ENCODE measurements at regions not wholly inside any gene's neighbourhood (a gene's known extent, or its start where the extent isn't known, plus 50 kb on each side); places are given as distances from the start of the nearest gene placed in this dataset.
"Not testable (repeated sequence)": the region's sequence is repeated elsewhere in the genome, so short reads cannot be mapped to it uniquely, and the experiment has no call there.

DNA sequence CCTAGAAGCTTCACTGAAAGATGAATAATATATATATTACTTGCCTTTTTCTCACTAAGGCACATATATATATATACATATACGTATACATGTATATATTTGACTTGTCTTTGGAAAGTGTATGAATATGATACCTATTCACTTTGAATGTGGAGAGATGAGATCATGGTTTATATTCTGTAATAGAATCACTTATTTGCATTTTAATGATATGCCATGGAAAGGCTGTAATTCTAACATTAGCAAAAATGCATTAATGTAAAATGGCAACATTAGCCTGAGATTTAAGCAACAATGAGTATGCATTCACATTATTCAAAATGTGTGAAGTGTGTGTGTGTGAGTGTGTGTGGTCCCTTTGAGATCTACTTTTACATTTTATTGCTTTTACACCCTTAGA is 54.5 kb upstream of the PRKD1 start:
- DNase-seq, result no peak

GRCh38 chr14:29982993-29983392 is 55.3 kb upstream of the PRKD1 start:
- DNase-seq, result no peak

GRCh38 chr14:29990344-29990857 is 62.8 kb upstream of the PRKD1 start:
- DNase-seq, result not testable (repeated sequence)

DNA sequence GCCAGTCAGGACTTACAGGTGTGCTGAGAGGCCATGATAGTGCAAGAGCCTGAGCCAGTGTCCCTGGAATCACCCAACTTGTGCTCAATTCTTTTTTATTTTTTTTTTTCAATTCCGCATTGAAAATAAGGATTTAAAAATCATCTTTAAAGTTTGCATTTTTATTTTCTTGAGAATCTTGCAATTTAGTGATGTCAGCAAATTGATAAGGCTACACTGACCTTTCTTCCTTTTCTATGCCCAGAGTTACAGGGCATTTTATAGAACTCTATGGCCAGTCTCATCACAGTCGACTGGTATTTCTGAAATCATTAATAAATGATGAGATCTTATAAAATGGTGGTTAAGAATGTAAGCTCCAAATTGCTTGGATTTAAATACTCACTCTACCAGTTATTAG is 63.3 kb upstream of the PRKD1 start:
- no peak for DNase-seq

GRCh38 chr14:29993143-29993542 is 65.5 kb upstream of the PRKD1 start:
- DNase-seq, result no peak

GRCh38 chr14:29999013-29999539 is 71.4 kb upstream of the PRKD1 start:
- DNase-seq, result no peak

DNA sequence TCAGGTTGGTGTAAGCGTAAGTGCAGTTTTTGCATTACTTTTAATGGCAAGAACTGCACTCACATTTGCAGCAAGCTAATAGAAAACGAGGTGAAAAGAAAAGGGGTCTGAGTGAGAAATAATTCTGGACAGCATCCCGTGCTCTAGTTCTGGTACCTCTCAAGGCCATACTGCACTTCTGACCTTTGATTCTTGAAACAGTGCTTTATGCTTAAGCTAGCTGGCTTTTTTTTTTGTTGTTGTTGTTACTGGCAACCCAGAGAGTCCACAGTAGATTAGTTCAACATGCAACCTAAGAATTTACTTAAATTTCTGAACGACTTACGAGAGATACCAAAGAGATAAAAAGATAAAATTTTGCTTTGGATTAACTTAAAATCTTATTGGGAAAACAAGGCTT is 75.2 kb upstream of the PRKD1 start:
- DNase-seq, result no peak

DNA sequence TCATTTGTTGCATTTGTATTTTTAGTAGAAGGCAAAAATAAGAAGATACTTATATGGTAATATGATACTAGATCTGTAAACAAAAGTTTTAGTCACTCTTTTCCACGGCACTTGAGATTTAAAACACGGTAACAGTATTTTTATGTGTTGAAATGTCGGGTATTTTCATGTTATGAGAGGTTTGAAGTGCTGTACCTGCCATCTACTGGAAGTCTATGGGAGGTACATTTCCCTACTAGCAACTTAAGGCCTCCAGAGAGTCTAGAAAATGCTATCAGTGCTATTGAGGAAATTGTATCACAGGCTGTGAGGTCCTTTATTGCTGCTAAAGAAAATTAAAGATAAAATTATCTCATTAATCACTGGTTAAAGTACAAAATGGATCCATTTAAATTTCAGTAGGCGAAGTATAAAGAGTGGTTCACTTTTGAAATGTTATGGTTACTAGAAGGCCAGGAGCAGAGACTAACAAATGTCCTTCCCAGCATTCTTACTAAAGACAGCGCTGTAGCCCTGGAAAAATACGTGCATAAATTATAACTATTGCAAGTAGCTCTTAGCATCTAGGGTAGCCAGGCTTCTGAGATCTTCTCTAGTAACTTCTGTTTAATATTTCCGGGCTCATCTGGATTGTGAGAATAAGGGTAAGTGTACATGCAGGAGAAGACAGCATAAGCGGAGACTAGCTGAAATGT is 77.6 kb upstream of the PRKD1 start:
- peak; percentile 60 for DNase-seq

DNA sequence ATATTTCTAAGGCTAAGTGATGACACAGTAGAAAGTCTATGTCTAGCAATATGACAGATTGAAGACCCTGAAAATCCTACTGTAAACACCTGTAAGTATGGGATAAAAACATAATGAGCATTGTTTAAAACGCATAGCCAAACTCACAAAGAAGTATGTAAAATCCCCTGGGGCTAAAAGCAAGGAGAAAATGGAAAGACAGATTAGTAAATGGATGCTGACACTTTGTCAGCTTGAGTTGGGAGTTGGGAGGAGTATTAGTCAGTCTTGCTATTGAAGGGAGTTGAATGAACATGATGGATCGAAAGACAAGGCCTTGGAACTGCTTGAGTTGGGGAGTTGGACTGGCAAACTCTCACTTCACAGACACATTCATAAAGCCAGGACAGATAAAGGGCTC is 79.0 kb upstream of the PRKD1 start:
- no peak for DNase-seq

GRCh38 chr14:30015489-30015888 is 87.8 kb upstream of the PRKD1 start:
- DNase-seq, result no peak

GRCh38 chr14:30016002-30016401 is 88.4 kb upstream of the PRKD1 start:
- DNase-seq, result no peak

- no peak for DNase-seq
Measured at GRCh38 chr14:30017370-30017993, 89.8 kb upstream of the PRKD1 start.

DNA sequence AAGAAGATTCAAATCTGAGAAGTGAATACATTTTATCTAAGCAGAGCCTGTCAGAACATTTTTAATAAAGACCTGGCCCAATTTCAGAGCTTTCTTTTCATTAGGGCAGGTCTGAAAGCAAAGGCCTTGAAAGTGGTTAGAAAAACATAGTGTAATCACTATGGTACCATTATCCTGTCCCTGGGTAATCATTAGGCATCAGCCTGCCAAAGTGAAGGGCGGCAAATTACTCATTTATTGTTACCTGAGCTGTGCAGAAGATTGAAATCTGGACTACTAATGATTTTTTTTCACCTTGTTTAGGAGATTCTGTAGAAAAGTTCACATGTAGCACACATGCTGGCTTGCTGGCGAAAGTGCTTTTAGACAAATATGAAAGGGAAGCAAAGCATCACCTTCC is 92.6 kb upstream of the PRKD1 start:
- DNase-seq, result no peak

DNA sequence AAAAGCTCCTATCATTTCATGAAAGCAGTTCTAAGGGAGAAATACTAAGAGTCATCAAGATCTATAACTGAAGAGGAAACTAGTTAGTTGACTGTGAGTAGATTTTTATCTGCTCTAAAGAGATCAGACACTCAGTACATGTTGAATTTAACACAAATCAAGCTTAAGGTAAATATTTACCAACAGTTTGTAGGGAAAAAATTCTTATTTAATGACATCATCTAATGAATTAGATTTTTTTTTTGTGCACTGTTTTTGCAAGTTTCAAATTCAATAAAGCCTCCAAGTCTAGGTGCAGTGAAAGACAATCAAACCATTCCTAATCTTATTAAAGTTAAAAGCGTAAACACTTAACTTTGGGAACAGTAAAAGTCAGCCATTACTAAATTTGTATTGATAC is 93.0 kb upstream of the PRKD1 start:
- DNase-seq, result no peak

GRCh38 chr14:30023350-30023749 is 95.7 kb upstream of the PRKD1 start:
- not testable (repeated sequence) for DNase-seq

DNA sequence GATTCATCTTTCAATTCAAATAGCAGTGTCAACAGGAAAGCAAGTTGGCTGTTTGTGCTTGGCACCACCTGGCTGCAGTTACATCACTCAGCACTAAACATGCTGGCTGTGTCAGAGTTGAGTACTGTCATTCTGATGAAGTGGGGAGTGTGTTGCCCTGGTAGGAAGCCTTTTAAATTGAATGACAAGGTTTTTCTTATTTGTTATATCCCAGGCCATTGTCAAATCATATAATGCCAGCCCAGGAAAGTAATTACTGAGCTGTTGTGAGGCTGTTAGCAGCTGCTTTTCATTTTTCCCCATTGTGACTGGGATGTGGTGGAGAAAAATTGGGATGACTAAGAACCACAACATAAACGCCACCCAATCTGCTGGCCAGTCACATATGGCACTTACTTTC is 106.5 kb upstream of the PRKD1 start:
- no peak for DNase-seq

- no peak for DNase-seq
Measured at GRCh38 chr14:30035361-30035760, 107.7 kb upstream of the PRKD1 start.

GRCh38 chr14:30045720-30046119 is 118.1 kb upstream of the PRKD1 start:
- no peak for DNase-seq

DNA sequence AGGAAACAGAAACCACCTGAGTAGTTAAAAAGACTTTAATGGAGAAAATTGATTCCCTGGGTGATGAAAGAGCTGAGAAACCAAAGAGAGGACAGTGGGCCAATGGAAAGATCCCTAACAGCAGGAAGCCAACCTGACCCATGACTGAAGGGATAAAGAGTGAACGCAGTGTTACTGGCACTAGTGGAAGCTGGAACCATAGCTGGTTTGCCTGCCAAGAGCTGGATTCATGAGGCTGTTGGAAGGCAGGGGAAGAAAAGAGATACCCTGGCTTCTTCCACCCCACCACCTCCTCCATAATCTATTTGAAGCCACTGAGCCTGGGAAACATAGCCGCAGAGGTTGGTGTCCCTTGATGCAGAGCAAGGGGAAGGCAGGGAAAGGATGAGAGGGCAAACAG is 125.5 kb upstream of the PRKD1 start:
- no peak for DNase-seq

DNA sequence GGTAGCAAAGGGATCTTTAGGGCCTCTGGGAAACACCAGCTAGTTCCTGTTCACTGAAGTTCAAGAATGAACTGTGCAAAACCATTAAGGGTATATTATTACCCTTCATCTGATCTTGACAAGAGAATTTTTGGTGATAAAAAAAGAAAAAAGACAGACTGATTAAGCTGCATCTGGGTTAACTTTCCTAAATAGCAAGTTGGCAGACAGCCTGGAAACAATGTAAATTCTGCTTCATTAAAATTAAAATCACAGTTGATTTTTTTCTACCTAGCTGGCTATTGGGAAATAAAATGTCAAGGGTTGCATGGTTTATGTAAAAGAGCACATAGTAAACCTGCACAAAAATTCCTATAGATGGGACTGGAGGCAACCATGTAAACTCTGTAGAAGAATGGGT is 126.6 kb upstream of the PRKD1 start:
- DNase-seq, result no peak

DNA sequence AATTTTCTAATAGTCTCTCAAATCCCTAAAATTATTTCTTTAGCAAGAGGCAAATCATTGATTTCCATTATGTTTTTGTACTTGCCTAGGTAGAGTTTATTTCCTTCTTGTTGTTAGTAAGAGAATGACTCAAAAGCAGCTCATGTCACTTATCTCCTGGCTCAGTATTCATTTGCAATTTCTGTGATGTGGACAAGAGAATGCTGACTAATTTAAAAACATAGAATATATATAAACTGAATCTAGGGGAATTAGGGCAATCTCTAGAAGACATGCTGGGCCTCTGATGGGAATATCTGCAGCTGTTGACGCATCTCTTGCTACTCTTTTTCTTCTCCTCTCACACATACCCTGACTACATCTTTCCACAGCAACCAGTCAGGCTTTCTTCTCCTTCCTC is 130.8 kb upstream of the PRKD1 start:
- DNase-seq, result no peak

GRCh38 chr14:30063746-30064145 is 136.1 kb upstream of the PRKD1 start:
- no peak for DNase-seq

GRCh38 chr14:30064454-30064853 is 136.8 kb upstream of the PRKD1 start:
- no peak for DNase-seq

GRCh38 chr14:30069536-30069935 is 141.9 kb upstream of the PRKD1 start:
- no peak for DNase-seq
